Adipocyte (in vitro differentiated cells): ENCODE measurements at regions not wholly inside any gene's neighbourhood (a gene's known extent, or its start where the extent isn't known, plus 50 kb on each side); places are given as distances from the start of the nearest gene placed in this dataset.
A peak's percentile ranks its signal among the peaks of the same experiment; 100 is the strongest.

Experiments used
- DNase-seq: peaks from one replicate; pipeline ENCODE4 v3.0.0-alpha.2; 2015; ENCODE audit warnings: low read depth
- H3K27me3 ChIP-seq: replicated peaks from 2 replicates; pipeline ENCODE4 v1.7.0; 2013; ENCODE audit warnings: mild to moderate bottlenecking, low read length, moderate library complexity; ENCODE audit not compliant: control insufficient read depth, insufficient read depth
- H3K36me3 ChIP-seq: 2 replicates; pipeline ENCODE4 v1.7.0; 2013; ENCODE audit warnings: low read length, mild to moderate bottlenecking, moderate library complexity; ENCODE audit not compliant: control insufficient read depth, insufficient read depth, severe bottlenecking
- H3K4me1 ChIP-seq: 2 replicates; pipeline ENCODE4 v1.7.0; 2013; ENCODE audit warnings: mild to moderate bottlenecking, low read length, moderate library complexity; ENCODE audit not compliant: control insufficient read depth, insufficient read depth
- H3K4me3 ChIP-seq: 2 replicates; pipeline ENCODE4 v1.7.0; 2013; ENCODE audit warnings: mild to moderate bottlenecking, low read length, moderate library complexity
- H3K9ac ChIP-seq: 2 replicates; pipeline ENCODE4 v1.7.0; 2013; ENCODE audit warnings: mild to moderate bottlenecking, low read length, moderate library complexity
- H3K9me3 ChIP-seq: 2 replicates; pipeline ENCODE4 v1.7.0; 2013; ENCODE audit warnings: mild to moderate bottlenecking, low read length, moderate library complexity; ENCODE audit not compliant: control insufficient read depth

- Histone ChIP-seq H3K27me3 (peaks cover 5% of the 10 kb centered on the region), H3K9ac (no peak overlapping the region), H3K36me3 (no peaks in the 10 kb centered on the region), H3K4me3 (no peak overlapping the region), H3K4me1 (peaks cover 15% of the 10 kb centered on the region), H3K9me3 (no peaks in the 10 kb centered on the region)
- peak; percentile 24 for DNase-seq
Observed at GRCh38 chr15:91522605-91523332, 330.7 kb upstream of the SLCO3A1 start.

- H3K9ac ChIP-seq: no peak overlapping the region
- peaks cover 5% of the 10 kb centered on the region for H3K27me3 ChIP-seq
- no peaks in the 10 kb centered on the region for H3K36me3 ChIP-seq
- H3K4me3 ChIP-seq: no peak overlapping the region
- no peaks in the 10 kb centered on the region for H3K9me3 ChIP-seq
- peaks cover 10% of the 10 kb centered on the region for H3K4me1 ChIP-seq
- no peak for DNase-seq
Observed at GRCh38 chr15:91523596-91523995, 329.9 kb upstream of the SLCO3A1 start.

GRCh38 chr15:91524534-91524933, 329.0 kb upstream of the SLCO3A1 start:
- Histone ChIP-seq H3K4me3 (no peak overlapping the region), H3K36me3 (no peaks in the 10 kb centered on the region), H3K4me1 (peaks cover 11% of the 10 kb centered on the region), H3K27me3 (peaks cover 5% of the 10 kb centered on the region), H3K9ac (no peak overlapping the region), H3K9me3 (no peaks in the 10 kb centered on the region)
- DNase-seq: no peak

GRCh38 chr15:91525751-91526150, 327.8 kb upstream of the SLCO3A1 start:
- Histone ChIP-seq H3K9ac (no peak overlapping the region), H3K36me3 (no peaks in the 10 kb centered on the region), H3K27me3 (peaks cover 5% of the 10 kb centered on the region), H3K4me1 (peaks cover 11% of the 10 kb centered on the region), H3K4me3 (no peak overlapping the region), H3K9me3 (no peaks in the 10 kb centered on the region)
- no peak for DNase-seq

GRCh38 chr15:91526424-91526823, 327.1 kb upstream of the SLCO3A1 start:
- H3K9me3 ChIP-seq: no peaks in the 10 kb centered on the region
- peaks cover 11% of the 10 kb centered on the region for H3K4me1 ChIP-seq
- H3K9ac ChIP-seq: no peak overlapping the region
- H3K36me3 ChIP-seq: no peaks in the 10 kb centered on the region
- no peak overlapping the region for H3K4me3 ChIP-seq
- DNase-seq: no peak
- H3K27me3 ChIP-seq: peaks cover 5% of the 10 kb centered on the region

GRCh38 chr15:91528801-91529200, 324.7 kb upstream of the SLCO3A1 start:
- no peak for DNase-seq
- H3K4me3 ChIP-seq: no peak overlapping the region
- no peak overlapping the region for H3K9ac ChIP-seq
- H3K27me3 ChIP-seq: peaks cover 5% of the 10 kb centered on the region
- no peaks in the 10 kb centered on the region for H3K36me3 ChIP-seq
- no peaks in the 10 kb centered on the region for H3K9me3 ChIP-seq
- H3K4me1 ChIP-seq: peaks cover 4% of the 10 kb centered on the region

- H3K4me3 ChIP-seq: no peak overlapping the region
- DNase-seq: no peak
- no peak overlapping the region for H3K9ac ChIP-seq
- H3K9me3 ChIP-seq: no peaks in the 10 kb centered on the region
- H3K36me3 ChIP-seq: no peaks in the 10 kb centered on the region
- H3K27me3 ChIP-seq: peaks cover 5% of the 10 kb centered on the region
- H3K4me1 ChIP-seq: peaks cover 4% of the 10 kb centered on the region
Observed at GRCh38 chr15:91529534-91529933, 324.0 kb upstream of the SLCO3A1 start.

- no peaks in the 10 kb centered on the region for H3K36me3 ChIP-seq
- no peak overlapping the region for H3K4me3 ChIP-seq
- H3K9me3 ChIP-seq: no peaks in the 10 kb centered on the region
- H3K9ac ChIP-seq: no peak overlapping the region
- H3K4me1 ChIP-seq: peaks cover 5% of the 10 kb centered on the region
- H3K27me3 ChIP-seq: peaks cover 5% of the 10 kb centered on the region
- no peak for DNase-seq
Observed at GRCh38 chr15:91530279-91530678, 323.2 kb upstream of the SLCO3A1 start.

GRCh38 chr15:91530956-91531582, 322.4 kb upstream of the SLCO3A1 start:
- no peak for DNase-seq
- no peak overlapping the region for H3K4me3 ChIP-seq
- H3K36me3 ChIP-seq: no peaks in the 10 kb centered on the region
- no peaks in the 10 kb centered on the region for H3K9me3 ChIP-seq
- H3K27me3 ChIP-seq: no peaks in the 10 kb centered on the region
- H3K4me1 ChIP-seq: peaks cover 13% of the 10 kb centered on the region
- no peak overlapping the region for H3K9ac ChIP-seq

GRCh38 chr15:91534235-91534634, 319.3 kb upstream of the SLCO3A1 start:
- Histone ChIP-seq H3K4me3 (no peak overlapping the region), H3K4me1 (peaks cover 30% of the 10 kb centered on the region), H3K36me3 (no peaks in the 10 kb centered on the region)

GRCh38 chr15:91534976-91535375, 318.5 kb upstream of the SLCO3A1 start:
- DNase-seq: no peak
- H3K36me3 ChIP-seq: no peaks in the 10 kb centered on the region
- no peak overlapping the region for H3K4me3 ChIP-seq
- H3K9ac ChIP-seq: no peak overlapping the region
- no peaks in the 10 kb centered on the region for H3K9me3 ChIP-seq
- no peaks in the 10 kb centered on the region for H3K27me3 ChIP-seq
- H3K4me1 ChIP-seq: peaks cover 30% of the 10 kb centered on the region

More at GRCh38 chr15:91534235-91534634, 319.3 kb upstream of the SLCO3A1 start:
- Histone ChIP-seq H3K27me3 (no peaks in the 10 kb centered on the region), H3K9me3 (no peaks in the 10 kb centered on the region), H3K9ac (no peak overlapping the region)
- DNase-seq: no peak
